K562 (cell line): ENCODE measurements at regions not wholly inside any gene's neighbourhood (a gene's known extent, or its start where the extent isn't known, plus 50 kb on each side); places are given as distances from the start of the nearest gene placed in this dataset.

ENCODE experiments used
- ATAC-seq: fragments of 200-7000 bp; cut with Tn5 transposase; 3 replicates; pipeline ENCODE4 v1.9.1; 2020; ENCODE audit warnings: moderate library complexity
- BruUV-seq: library from RNA; stranded (reverse); fragments of 400-500 nt; replicated peaks from 2 replicates; lab custom pipeline; 2021; lab: Mats Ljungman, UMichigan
- CTCF ChIA-PET: fragments of 300-600 bp; formaldehyde crosslinking; extraction: SDS; loops from one replicate; lab custom pipeline; 2021; ENCODE audit warnings: low intra/inter-chr PET ratio; lab: Yijun Ruan, JAX
- POLR2A ChIA-PET: fragments of 300-600, 350-650 bp; sonication (Branson Sonifier 250); formaldehyde crosslinking; extraction: SDS; loops from one replicate; lab custom pipeline; 2021; ENCODE audit warnings: antibody characterized with exemption, inconsistent platforms; lab: Yijun Ruan, JAX
- DNase-seq, 4 experiments: peaks; one replicate each; pipeline versions ENCODE4 v3.0.0 to v3.0.0-alpha.2; 2011 to 2018; ENCODE audit warnings: low spot score in 3 of 4, mixed read lengths in 3 of 4; ENCODE audit errors: extremely low read depth in 1 of 4
- FAIRE-seq: peaks from 2 replicates; lab custom pipeline; 2011; peaks lifted over from hg19 to GRCh38; lab: Jason Lieb, UNC
- H2AFZ ChIP-seq: 2 replicates; pipeline ENCODE4 v1.6.0; 2011; ENCODE audit warnings: low read depth, low read length, control low read depth, inconsistent platforms
- H3K27ac ChIP-seq: fragments of 200-600 bp; 3 replicates; pipeline ENCODE4 v1.8.0; 2011; ENCODE audit warnings: low read depth, mild to moderate bottlenecking, control low read depth, inconsistent platforms, low read length, moderate library complexity, mixed read lengths; ENCODE audit errors: extremely low read depth
- H3K27me3 ChIP-seq, 2 experiments: fragments of 300-600 bp in 1 of 2; 2 replicates in 1 of 2; 3 replicates in 1 of 2; pipeline versions ENCODE4 v1.6.0 to v1.8.0; 2011; ENCODE audit warnings: inconsistent platforms in 2 of 2, low read length in 2 of 2, mild to moderate bottlenecking in 1 of 2, mixed read lengths in 1 of 2, moderate library complexity in 1 of 2; ENCODE audit not compliant: control insufficient read depth in 2 of 2, insufficient read depth in 2 of 2
- H3K36me3 ChIP-seq: fragments of 300-600 bp; 3 replicates; pipeline ENCODE4 v1.8.0; 2011; ENCODE audit warnings: mild to moderate bottlenecking, low read length, inconsistent platforms; ENCODE audit not compliant: control insufficient read depth, insufficient read depth
- H3K4me1 ChIP-seq, 2 experiments: fragments of 200-600 bp in 1 of 2; replicated peaks in 1 of 2; 2 replicates in 1 of 2; 3 replicates in 1 of 2; pipeline versions ENCODE4 v1.5.1 to v1.8.0; 2011; ENCODE audit warnings: inconsistent platforms in 2 of 2, low read length in 2 of 2, mild to moderate bottlenecking in 1 of 2, mixed read lengths in 1 of 2, moderate library complexity in 1 of 2; ENCODE audit not compliant: control insufficient read depth in 2 of 2, insufficient read depth in 2 of 2
- H3K4me2 ChIP-seq: 2 replicates; pipeline ENCODE4 v1.6.1; 2011; ENCODE audit warnings: low read length, control low read depth, inconsistent platforms, mixed read lengths; ENCODE audit not compliant: insufficient read depth
- H3K4me3 ChIP-seq: fragments of 200-600 bp; sonication (generic), shearing (Covaris generic); 2 replicates; pipeline ENCODE4 v1.5.1; 2016; ENCODE audit warnings: control low read depth, inconsistent platforms
- H3K79me2 ChIP-seq: fragments of 200-600 bp; 3 replicates; pipeline ENCODE4 v1.8.0; 2011; ENCODE audit warnings: low read length, inconsistent platforms; ENCODE audit not compliant: control insufficient read depth, insufficient read depth
- H3K9ac ChIP-seq, 2 experiments: 2 replicates each; pipeline versions ENCODE4 v1.6.0 to v1.6.1; 2011; ENCODE audit warnings: low read depth in 2 of 2, low read length in 2 of 2, control low read depth in 1 of 2, inconsistent platforms in 1 of 2, mild to moderate bottlenecking in 1 of 2, mixed read lengths in 1 of 2; ENCODE audit not compliant: insufficient read depth in 1 of 2
- H3K9me1 ChIP-seq: one replicate; pipeline ENCODE4 v1.6.0; 2011; ENCODE audit warnings: inconsistent platforms, mild to moderate bottlenecking, low read length, moderate library complexity; ENCODE audit not compliant: control insufficient read depth, insufficient read depth
- H3K9me3 ChIP-seq: replicated peaks from 2 replicates; pipeline ENCODE4 v1.5.1; 2011; ENCODE audit warnings: low read depth, low read length, inconsistent platforms; ENCODE audit not compliant: control insufficient read depth, insufficient read depth
- H4K20me1 ChIP-seq: replicated peaks from 2 replicates; pipeline ENCODE4 v1.6.1; 2011; ENCODE audit warnings: low read length, inconsistent platforms, mixed read lengths; ENCODE audit not compliant: control insufficient read depth, insufficient read depth
- MYNN ChIP-seq, 2 experiments: sonication (generic); formaldehyde crosslinking in 1 of 2; IDR thresholded peaks; 2 replicates each; pipeline versions ENCODE4 v1.5.0 to v1.6.1; 2016 to 2020; ENCODE audit warnings: antibody characterized with exemption in 1 of 2, missing genetic modification reagents in 1 of 2
- NCOA2 ChIP-seq, 2 experiments: fragments of 450-650 bp; IDR thresholded peaks; 2 replicates each; pipeline ENCODE4 v1.6.1; 2018; ENCODE audit warnings: mild to moderate bottlenecking in 2 of 2, moderate library complexity in 1 of 2; ENCODE audit not compliant: partially characterized antibody in 2 of 2
- NR2F6 ChIP-seq: fragments of 450-650 bp; formaldehyde crosslinking; IDR thresholded peaks from 2 replicates; pipeline ENCODE4 v1.4.0; 2020; ENCODE audit warnings: mild to moderate bottlenecking
- NUFIP1 ChIP-seq: fragments of 450-650 bp; IDR thresholded peaks from 2 replicates; pipeline ENCODE4 v1.6.1; 2018; ENCODE audit not compliant: partially characterized antibody
- SMARCA5 ChIP-seq: fragments of 450-650 bp; IDR thresholded peaks from 2 replicates; pipeline ENCODE4 v1.6.1; 2016
- SPI1 ChIP-seq: IDR thresholded peaks from 2 replicates; pipeline ENCODE4 v1.6.1; 2011; ENCODE audit warnings: low read depth, low read length, control low read depth, borderline replicate concordance
- TAF15 ChIP-seq: fragments of 200-400 bp; formaldehyde crosslinking; IDR thresholded peaks from 2 replicates; pipeline ENCODE4 v1.6.1; 2017; ENCODE audit warnings: mild to moderate bottlenecking, low read depth, low read length, moderate library complexity
- YY1 ChIP-seq, 3 experiments: IDR thresholded peaks; 2 replicates each; pipeline ENCODE4 v1.6.1; 2011; ENCODE audit warnings: low read length in 2 of 3, mild to moderate bottlenecking in 2 of 3, moderate library complexity in 2 of 3, borderline replicate concordance in 1 of 3, control low read depth in 1 of 3, low read depth in 1 of 3; ENCODE audit not compliant: insufficient read depth in 3 of 3, insufficient replicate concordance in 2 of 3, control insufficient read depth in 1 of 3, insufficient read length in 1 of 3; ENCODE audit errors: extremely low read depth in 1 of 3
- ZBTB1 ChIP-seq: sonication (generic); formaldehyde crosslinking; IDR thresholded peaks from 2 replicates; pipeline ENCODE4 v1.8.1; 2023; ENCODE audit warnings: missing genetic modification reagents, low read depth, mild to moderate bottlenecking, borderline replicate concordance
- ZNF253 ChIP-seq: fragments of 250-450 bp; sonication (Bioruptor Pico); conservative IDR thresholded peaks from 2 replicates; pipeline ENCODE4 v1.6.1; 2021; ENCODE audit warnings: mild to moderate bottlenecking
- ZNF518B ChIP-seq: fragments of 250-450 bp; sonication (Bioruptor Pico); IDR thresholded peaks from 2 replicates; pipeline ENCODE4 v1.5.0; 2021; ENCODE audit warnings: mild to moderate bottlenecking, moderate library complexity
- ZNF699 ChIP-seq: fragments of 250-450 bp; sonication (Bioruptor Pico); IDR thresholded peaks from 2 replicates; pipeline ENCODE4 v1.8.0; 2021; ENCODE audit warnings: mild to moderate bottlenecking, moderate library complexity; ENCODE audit not compliant: insufficient replicate concordance
- WGBS: fragments of 100-300 bp; shearing (Covaris generic); methylation state at CpG from one replicate; pipeline ENCODE4 v1.1.6; 2016; ENCODE audit warnings: low coverage, mixed read lengths; ENCODE audit not compliant: insufficient coverage; ENCODE audit errors: missing lambda C conversion rate; 5-methylcytosine and 5-hydroxymethylcytosine counted together
- in situ Hi-C: fragments of 300-500 bp; cut with MboI; formaldehyde crosslinking; loops from 4 replicates; pipeline ENCODE4 v1.15.0; 2018; ENCODE audit warnings: inconsistent platforms, mixed read lengths
- intact Hi-C: fragments of 100-400 bp; cut with micrococcal nuclease; formaldehyde crosslinking; loops from 2 replicates; pipeline ENCODE4 v1.14.2; 2022
- TF ChIP-seq, protein P1 (sequence below): fragments of 450-650 bp; IDR thresholded peaks from 2 replicates; pipeline ENCODE4 v1.6.1; 2017; ENCODE audit warnings: antibody characterized with exemption, mild to moderate bottlenecking
- TF ChIP-seq, protein P2 (sequence below): sonication (generic); IDR thresholded peaks from 2 replicates; pipeline ENCODE4 v1.6.1; 2016

DNA sequence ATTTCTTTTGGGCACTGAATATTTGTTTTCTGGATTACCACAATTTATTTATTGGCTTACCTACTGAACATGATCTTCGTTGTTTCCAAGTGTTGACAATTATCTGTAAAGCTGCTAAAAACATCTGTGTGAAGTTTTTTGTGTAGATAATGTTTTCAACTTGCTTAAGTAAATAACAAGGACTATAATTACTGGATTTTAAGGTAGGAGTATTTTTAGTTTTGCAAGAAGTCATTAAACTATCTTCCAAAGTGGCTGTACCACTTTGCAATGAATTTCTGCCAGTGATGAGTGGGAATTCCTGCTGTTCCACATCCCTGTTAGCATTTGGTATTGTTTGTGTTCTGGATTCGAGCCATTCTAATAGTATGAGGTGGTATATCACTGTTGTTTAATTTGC lies 702.2 kb downstream of the MECOM start:
- H3K27ac ChIP-seq = no peak overlapping the region
- 0% methylated on average over 2 of the region's 2 CpGs for WGBS
- no peak for TF ChIP-seq NUFIP1
- TF ChIP-seq, protein P1, sequence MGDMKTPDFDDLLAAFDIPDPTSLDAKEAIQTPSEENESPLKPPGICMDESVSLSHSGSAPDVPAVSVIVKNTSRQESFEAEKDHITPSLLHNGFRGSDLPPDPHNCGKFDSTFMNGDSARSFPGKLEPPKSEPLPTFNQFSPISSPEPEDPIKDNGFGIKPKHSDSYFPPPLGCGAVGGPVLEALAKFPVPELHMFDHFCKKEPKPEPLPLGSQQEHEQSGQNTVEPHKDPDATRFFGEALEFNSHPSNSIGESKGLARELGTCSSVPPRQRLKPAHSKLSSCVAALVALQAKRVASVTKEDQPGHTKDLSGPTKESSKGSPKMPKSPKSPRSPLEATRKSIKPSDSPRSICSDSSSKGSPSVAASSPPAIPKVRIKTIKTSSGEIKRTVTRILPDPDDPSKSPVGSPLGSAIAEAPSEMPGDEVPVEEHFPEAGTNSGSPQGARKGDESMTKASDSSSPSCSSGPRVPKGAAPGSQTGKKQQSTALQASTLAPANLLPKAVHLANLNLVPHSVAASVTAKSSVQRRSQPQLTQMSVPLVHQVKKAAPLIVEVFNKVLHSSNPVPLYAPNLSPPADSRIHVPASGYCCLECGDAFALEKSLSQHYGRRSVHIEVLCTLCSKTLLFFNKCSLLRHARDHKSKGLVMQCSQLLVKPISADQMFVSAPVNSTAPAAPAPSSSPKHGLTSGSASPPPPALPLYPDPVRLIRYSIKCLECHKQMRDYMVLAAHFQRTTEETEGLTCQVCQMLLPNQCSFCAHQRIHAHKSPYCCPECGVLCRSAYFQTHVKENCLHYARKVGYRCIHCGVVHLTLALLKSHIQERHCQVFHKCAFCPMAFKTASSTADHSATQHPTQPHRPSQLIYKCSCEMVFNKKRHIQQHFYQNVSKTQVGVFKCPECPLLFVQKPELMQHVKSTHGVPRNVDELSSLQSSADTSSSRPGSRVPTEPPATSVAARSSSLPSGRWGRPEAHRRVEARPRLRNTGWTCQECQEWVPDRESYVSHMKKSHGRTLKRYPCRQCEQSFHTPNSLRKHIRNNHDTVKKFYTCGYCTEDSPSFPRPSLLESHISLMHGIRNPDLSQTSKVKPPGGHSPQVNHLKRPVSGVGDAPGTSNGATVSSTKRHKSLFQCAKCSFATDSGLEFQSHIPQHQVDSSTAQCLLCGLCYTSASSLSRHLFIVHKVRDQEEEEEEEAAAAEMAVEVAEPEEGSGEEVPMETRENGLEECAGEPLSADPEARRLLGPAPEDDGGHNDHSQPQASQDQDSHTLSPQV = no peak
- TF ChIP-seq ZNF699 (CRISPR knock-in tag) = no peak
- no peak for TF ChIP-seq ZNF253 (CRISPR knock-in tag)
- no peak for TF ChIP-seq SPI1
- TF ChIP-seq, protein P2, sequence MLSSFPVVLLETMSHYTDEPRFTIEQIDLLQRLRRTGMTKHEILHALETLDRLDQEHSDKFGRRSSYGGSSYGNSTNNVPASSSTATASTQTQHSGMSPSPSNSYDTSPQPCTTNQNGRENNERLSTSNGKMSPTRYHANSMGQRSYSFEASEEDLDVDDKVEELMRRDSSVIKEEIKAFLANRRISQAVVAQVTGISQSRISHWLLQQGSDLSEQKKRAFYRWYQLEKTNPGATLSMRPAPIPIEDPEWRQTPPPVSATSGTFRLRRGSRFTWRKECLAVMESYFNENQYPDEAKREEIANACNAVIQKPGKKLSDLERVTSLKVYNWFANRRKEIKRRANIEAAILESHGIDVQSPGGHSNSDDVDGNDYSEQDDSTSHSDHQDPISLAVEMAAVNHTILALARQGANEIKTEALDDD = no peak
- TF ChIP-seq YY1 (IDR thresholded peaks at IDR 0.05; ENCODE audit: borderline replicate concordance in 1 of 3, control insufficient read depth in 1 of 3, extremely low read depth in 1 of 3, insufficient read depth in 3 of 3, insufficient read length in 1 of 3, insufficient replicate concordance in 2 of 3, low read depth in 1 of 3, low read length in 2 of 3) = no peak
- TF ChIP-seq NCOA2 (IDR thresholded peaks at IDR 0.05; ENCODE audit: partially characterized antibody in 2 of 2) = no peak
- no peak for TF ChIP-seq ZNF518B (CRISPR knock-in tag)
- TF ChIP-seq MYNN (IDR thresholded peaks at IDR 0.05) = no peak
- TF ChIP-seq MYNN (CRISPR knock-in tag; IDR thresholded peaks at IDR 0.05) = no peak
- no peak for TF ChIP-seq SMARCA5
- TF ChIP-seq ZBTB1 (CRISPR knock-in tag) = no peak
- TF ChIP-seq NR2F6 (CRISPR knock-in tag) = no peak
- TF ChIP-seq TAF15 = no peak

More for the DNA sequence above, 702.2 kb downstream of the MECOM start:
- intact Hi-C loops = no loop called here
- Histone ChIP-seq H3K9me3 (no peaks in the 10 kb centered on the region), H3K9ac (no peak overlapping the region), H2AFZ (no peak overlapping the region), H3K79me2 (no peaks in the 10 kb centered on the region), H3K4me3 (no peak overlapping the region), H3K4me2 (no peak overlapping the region), H3K9me1 (no peaks in the 10 kb centered on the region), H3K4me1 (no peaks in the 10 kb centered on the region), H3K27me3 (no peaks in the 10 kb centered on the region), H4K20me1 (no peaks in the 10 kb centered on the region), H3K36me3 (no peaks in the 10 kb centered on the region)
- ChIA-PET POLR2A (no interaction called here), CTCF (interaction anchor here (0.5 kb wide), 1 partner anchor 696 kb away, joined by 3 read pairs; no protein-coding TSS in a partner anchor)
- no TSS peak for BruUV-seq
- no peak for FAIRE-seq
- DNase-seq = no peak
- in situ Hi-C loops = no loop called here
- no peak for ATAC-seq
